ENCODE measurements at regions not wholly inside any gene's neighbourhood (a gene's known extent, or its start where the extent isn't known, plus 50 kb on each side); places are given as distances from the start of the nearest gene placed in this dataset.

- TF ChIP-seq CTCF (conservative IDR thresholded peaks at IDR 0.05), result no peak
- no peaks in the 10 kb centered on the region for H3K9me3 ChIP-seq (ENCODE audit: control insufficient read depth, low read length)
- H3K4me1 Mint-ChIP-seq, result no peaks in the 10 kb centered on the region
- no peak for DNase-seq
- WGBS, 2 experiments (ENCODE audit: insufficient coverage in 1 of 2, insufficient read length in 1 of 2), result 87 to 100% methylated on average over 2 to 3 of the region's 3 CpGs
- no peaks in the 10 kb centered on the region for H3K27me3 ChIP-seq (ENCODE audit: control insufficient read depth, insufficient read depth, low read length, poor library complexity, severe bottlenecking)
- no peaks in the 10 kb centered on the region for H3K36me3 Mint-ChIP-seq (ENCODE audit: low read depth)
- H3K27me3 Mint-ChIP-seq (ENCODE audit: insufficient read depth), result no peaks in the 10 kb centered on the region
- no peak overlapping the region for H3K27ac ChIP-seq (ENCODE audit: low read depth, low read length)
- H3K4me1 ChIP-seq (ENCODE audit: control insufficient read depth, insufficient read depth, low read length), result no peaks in the 10 kb centered on the region
- no peak overlapping the region for H3K27ac Mint-ChIP-seq
- H3K4me3 Mint-ChIP-seq, result no peak overlapping the region
- no peaks in the 10 kb centered on the region for H3K9me3 Mint-ChIP-seq
- H3K9ac ChIP-seq (ENCODE audit: extremely low read depth, low read length, poor library complexity, severe bottlenecking), result no peak overlapping the region
- H3K4me3 ChIP-seq (ENCODE audit: low read length), result no peak overlapping the region
- no peaks in the 10 kb centered on the region for H3K36me3 ChIP-seq (ENCODE audit: control insufficient read depth, insufficient read depth, low read length)
Measured at GRCh38 chr5:105905392-105905791, 1765.3 kb downstream of the EFNA5 start.

- H3K27me3 ChIP-seq (ENCODE audit: control insufficient read depth, insufficient read depth, low read length, poor library complexity, severe bottlenecking), result no peaks in the 10 kb centered on the region
- H3K4me1 Mint-ChIP-seq, result no peaks in the 10 kb centered on the region
- no peaks in the 10 kb centered on the region for H3K9me3 ChIP-seq (ENCODE audit: control insufficient read depth, low read length)
- no peak overlapping the region for H3K27ac ChIP-seq (ENCODE audit: low read depth, low read length)
- H3K27me3 Mint-ChIP-seq (ENCODE audit: insufficient read depth), result no peaks in the 10 kb centered on the region
- WGBS, 2 experiments (ENCODE audit: insufficient coverage in 1 of 2, insufficient read length in 1 of 2), result 95% methylated on average over 3 to 4 of the region's 4 CpGs
- no peak overlapping the region for H3K4me3 ChIP-seq (ENCODE audit: low read length)
- H3K9ac ChIP-seq (ENCODE audit: extremely low read depth, low read length, poor library complexity, severe bottlenecking), result no peak overlapping the region
- no peak for DNase-seq
- no peaks in the 10 kb centered on the region for H3K36me3 Mint-ChIP-seq (ENCODE audit: low read depth)
- no peaks in the 10 kb centered on the region for H3K36me3 ChIP-seq (ENCODE audit: control insufficient read depth, insufficient read depth, low read length)
- H3K9me3 Mint-ChIP-seq, result no peaks in the 10 kb centered on the region
- H3K27ac Mint-ChIP-seq, result no peak overlapping the region
- TF ChIP-seq CTCF (conservative IDR thresholded peaks at IDR 0.05), result no peak
- no peak overlapping the region for H3K4me3 Mint-ChIP-seq
- no peaks in the 10 kb centered on the region for H3K4me1 ChIP-seq (ENCODE audit: control insufficient read depth, insufficient read depth, low read length)
Measured at GRCh38 chr5:105903069-105903468, 1767.7 kb downstream of the EFNA5 start.

GRCh38 chr5:105899726-105900125 is 1771.0 kb downstream of the EFNA5 start:
- H3K4me1 ChIP-seq (ENCODE audit: control insufficient read depth, insufficient read depth, low read length), result no peaks in the 10 kb centered on the region
- Mint-ChIP-seq H3K4me3 (no peak overlapping the region), H3K27me3 (ENCODE audit: insufficient read depth) (no peaks in the 10 kb centered on the region), H3K4me1 (no peaks in the 10 kb centered on the region), H3K36me3 (ENCODE audit: low read depth) (no peaks in the 10 kb centered on the region), H3K9me3 (no peaks in the 10 kb centered on the region), H3K27ac (no peak overlapping the region)
- H3K4me3 ChIP-seq (ENCODE audit: low read length), result no peak overlapping the region
- no peaks in the 10 kb centered on the region for H3K36me3 ChIP-seq (ENCODE audit: control insufficient read depth, insufficient read depth, low read length)
- H3K9me3 ChIP-seq (ENCODE audit: control insufficient read depth, low read length), result no peaks in the 10 kb centered on the region
- no peak for TF ChIP-seq CTCF (conservative IDR thresholded peaks at IDR 0.05)
- no peak overlapping the region for H3K27ac ChIP-seq (ENCODE audit: low read depth, low read length)
- H3K9ac ChIP-seq (ENCODE audit: extremely low read depth, low read length, poor library complexity, severe bottlenecking), result no peak overlapping the region
- 98% methylated on average over 3 of the region's 3 CpGs; no CpG with 5 or more reads in 1 of the 2 experiments for WGBS, 2 experiments (ENCODE audit: insufficient coverage in 1 of 2, insufficient read length in 1 of 2)
- H3K27me3 ChIP-seq (ENCODE audit: control insufficient read depth, insufficient read depth, low read length, poor library complexity, severe bottlenecking), result no peaks in the 10 kb centered on the region
- no peak for DNase-seq

All from endodermal cell (in vitro differentiated cells).